DMS 273 treated with DMSO at 0.1 percent for 48 hours (cell line): ENCODE measurements at regions not wholly inside any gene's neighbourhood (a gene's known extent, or its start where the extent isn't known, plus 50 kb on each side); places are given as distances from the start of the nearest gene placed in this dataset.
"Not testable (repeated sequence)": the region's sequence is repeated elsewhere in the genome, so short reads cannot be mapped to it uniquely, and the experiment has no call there.

Experiments
- DNase-seq: peaks from one replicate; lab custom pipeline; 2025; lab: John Stamatoyannopoulos, UW

GRCh38 chrX:92298067-92298466 lies 518.9 kb downstream of the PCDH11X start:
- not testable (repeated sequence) for DNase-seq

GRCh38 chrX:92333194-92333593 lies 554.0 kb downstream of the PCDH11X start:
- DNase-seq = not testable (repeated sequence)

GRCh38 chrX:92351065-92351464 lies 571.9 kb downstream of the PCDH11X start:
- not testable (repeated sequence) for DNase-seq

GRCh38 chrX:92351511-92351910 lies 572.3 kb downstream of the PCDH11X start:
- no peak for DNase-seq
